Gastrocnemius medialis (tissue), 4 donors: ENCODE measurements at regions not wholly inside any gene's neighbourhood (a gene's known extent, or its start where the extent isn't known, plus 50 kb on each side); places are given as distances from the start of the nearest gene placed in this dataset.

ENCODE experiments used
- ATAC-seq, 2 donors: fragments of 150-250 bp; one replicate each; pipeline ENCODE4 v1.9.1; 2016
- DNase-seq, 2 donors: peaks; one replicate each; pipeline ENCODE4 v3.0.0-alpha.2; 2019
- H3K27ac ChIP-seq, 4 donors: fragments of 200-600 bp; sonication (generic); 1 replicate in 1 of 4; 2 replicates in 3 of 4; pipeline ENCODE4 v1.5.1; 2016 to 2018; ENCODE audit warnings: mild to moderate bottlenecking in 2 of 4, moderate library complexity in 1 of 4
- H3K27me3 ChIP-seq, 3 donors: fragments of 200-600 bp; sonication (generic) in 2 of 3; 1 replicate in 1 of 3; 2 replicates in 2 of 3; pipeline versions ENCODE4 v1.5.1 to v1.6.0; 2016 to 2019; ENCODE audit warnings: mild to moderate bottlenecking in 1 of 3, moderate library complexity in 1 of 3
- H3K36me3 ChIP-seq, 2 donors: fragments of 200-600 bp; sonication (generic) in 1 of 2; one replicate each; pipeline ENCODE4 v1.5.1; 2017 to 2018
- H3K4me1 ChIP-seq, 2 donors: fragments of 200-600 bp; sonication (generic) in 1 of 2; one replicate each; pipeline ENCODE4 v1.5.1; 2016 to 2017; ENCODE audit warnings: mild to moderate bottlenecking in 2 of 2
- H3K4me3 ChIP-seq, 4 donors: fragments of 200-600 bp; sonication (generic) in 3 of 4; 1 replicate in 1 of 4; 2 replicates in 3 of 4; pipeline ENCODE4 v1.5.1; 2016 to 2019; ENCODE audit warnings: mild to moderate bottlenecking in 2 of 4
- H3K9me3 ChIP-seq, 3 donors: fragments of 200-600 bp; sonication (generic) in 2 of 3; 1 replicate in 1 of 3; 2 replicates in 2 of 3; pipeline ENCODE4 v1.5.1; 2016 to 2019
- POLR2A ChIP-seq, 2 donors: fragments of 450-650 bp; IDR thresholded peaks; one replicate each; pipeline ENCODE4 v1.6.1; 2017; ENCODE audit warnings: antibody characterized with exemption in 2 of 2, mild to moderate bottlenecking in 2 of 2, moderate library complexity in 2 of 2
- in situ Hi-C, 4 donors: fragments of 200-750 bp; cut with MboI; loops; one replicate each; pipeline versions ENCODE4 v1.15.0 to v1.8.0; 2017; ENCODE audit warnings: low sequenced_read_pairs in 4 of 4
- intact Hi-C: fragments of 100-400 bp; cut with DNase I; formaldehyde crosslinking; loops from one replicate; pipeline ENCODE4 v1.15.1; 2023; ENCODE audit warnings: low total_unique reads
- TF ChIP-seq, protein P1 (sequence below), 5 experiments: fragments of 450-650 bp in 3 of 5; fragments of 200-600 bp in 2 of 5; sonication (generic) in 2 of 5; IDR thresholded peaks in 4 of 5; conservative IDR thresholded peaks in 1 of 5; 1 replicate in 4 of 5; 2 replicates in 1 of 5; pipeline ENCODE4 v1.5.1; 2016 to 2019; ENCODE audit warnings: antibody characterized with exemption in 5 of 5, mild to moderate bottlenecking in 3 of 5, moderate library complexity in 3 of 5

DNA sequence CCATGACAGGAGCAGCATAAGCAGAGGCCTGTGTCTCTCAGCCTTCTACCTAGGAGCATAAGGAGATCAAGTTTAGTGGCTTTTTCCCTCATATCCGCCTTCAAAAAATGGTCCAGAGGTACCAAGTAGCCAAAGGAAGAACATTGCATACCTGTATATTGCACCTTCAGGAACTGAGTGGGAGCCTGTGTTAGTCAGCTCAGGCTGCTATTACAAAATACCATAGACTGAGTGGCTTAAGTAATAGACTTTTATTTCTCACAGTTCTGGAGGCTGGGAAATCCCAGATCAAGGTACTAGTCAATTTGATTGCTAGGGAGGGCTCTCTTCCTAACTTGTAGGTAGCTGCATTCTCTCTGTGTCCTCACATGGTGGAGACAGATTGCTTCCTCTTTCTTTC lies 597.4 kb upstream of the PTGER4 start:
- no peaks in the 10 kb centered on the region for H3K36me3 ChIP-seq
- in situ Hi-C loops (no loop called here), intact Hi-C loops (no loop called here)
- no peak overlapping the region for H3K27ac ChIP-seq
- no peaks in the 10 kb centered on the region for H3K9me3 ChIP-seq
- H3K27me3 ChIP-seq, result no peaks in the 10 kb centered on the region
- no peak overlapping the region for H3K4me3 ChIP-seq
- DNase-seq (no peak), ATAC-seq (no peak)
- no peaks in the 10 kb centered on the region for H3K4me1 ChIP-seq
- TF ChIP-seq POLR2A (IDR thresholded peaks at IDR 0.05), result no peak
- TF ChIP-seq, protein P1, sequence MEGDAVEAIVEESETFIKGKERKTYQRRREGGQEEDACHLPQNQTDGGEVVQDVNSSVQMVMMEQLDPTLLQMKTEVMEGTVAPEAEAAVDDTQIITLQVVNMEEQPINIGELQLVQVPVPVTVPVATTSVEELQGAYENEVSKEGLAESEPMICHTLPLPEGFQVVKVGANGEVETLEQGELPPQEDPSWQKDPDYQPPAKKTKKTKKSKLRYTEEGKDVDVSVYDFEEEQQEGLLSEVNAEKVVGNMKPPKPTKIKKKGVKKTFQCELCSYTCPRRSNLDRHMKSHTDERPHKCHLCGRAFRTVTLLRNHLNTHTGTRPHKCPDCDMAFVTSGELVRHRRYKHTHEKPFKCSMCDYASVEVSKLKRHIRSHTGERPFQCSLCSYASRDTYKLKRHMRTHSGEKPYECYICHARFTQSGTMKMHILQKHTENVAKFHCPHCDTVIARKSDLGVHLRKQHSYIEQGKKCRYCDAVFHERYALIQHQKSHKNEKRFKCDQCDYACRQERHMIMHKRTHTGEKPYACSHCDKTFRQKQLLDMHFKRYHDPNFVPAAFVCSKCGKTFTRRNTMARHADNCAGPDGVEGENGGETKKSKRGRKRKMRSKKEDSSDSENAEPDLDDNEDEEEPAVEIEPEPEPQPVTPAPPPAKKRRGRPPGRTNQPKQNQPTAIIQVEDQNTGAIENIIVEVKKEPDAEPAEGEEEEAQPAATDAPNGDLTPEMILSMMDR (IDR thresholded peaks at IDR 0.05 in 4 of 5, conservative IDR thresholded peaks at IDR 0.05 in 1 of 5), result no peak

DNA sequence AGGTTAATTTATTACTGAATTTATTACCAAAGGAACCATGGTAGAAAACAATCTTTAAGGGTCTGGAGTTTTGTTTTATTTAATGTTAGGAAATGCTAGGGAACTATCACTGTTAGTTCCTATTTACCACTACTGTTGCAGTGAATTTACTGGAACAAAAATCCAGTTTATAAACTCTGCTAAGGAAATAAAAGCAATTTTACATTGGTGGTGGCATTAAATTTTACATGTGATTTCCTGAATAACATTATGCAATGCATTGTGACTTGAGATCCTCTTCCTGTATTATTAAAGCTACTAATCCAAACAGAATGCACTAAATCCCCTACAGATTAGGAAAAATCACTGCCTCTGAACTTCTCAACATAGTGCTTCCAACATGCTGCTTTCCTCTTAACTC lies 599.5 kb upstream of the PTGER4 start:
- Histone ChIP-seq H3K27ac (no peak overlapping the region), H3K4me3 (no peak overlapping the region), H3K36me3 (no peaks in the 10 kb centered on the region), H3K4me1 (no peaks in the 10 kb centered on the region), H3K27me3 (no peaks in the 10 kb centered on the region), H3K9me3 (no peaks in the 10 kb centered on the region)
- DNase-seq, result no peak
- intact Hi-C loops (no loop called here), in situ Hi-C loops (no loop called here)
- ATAC-seq, result no peak
- TF ChIP-seq POLR2A (IDR thresholded peaks at IDR 0.05), result no peak
- TF ChIP-seq, protein P1 (IDR thresholded peaks at IDR 0.05 in 4 of 5, conservative IDR thresholded peaks at IDR 0.05 in 1 of 5), result no peak

DNA sequence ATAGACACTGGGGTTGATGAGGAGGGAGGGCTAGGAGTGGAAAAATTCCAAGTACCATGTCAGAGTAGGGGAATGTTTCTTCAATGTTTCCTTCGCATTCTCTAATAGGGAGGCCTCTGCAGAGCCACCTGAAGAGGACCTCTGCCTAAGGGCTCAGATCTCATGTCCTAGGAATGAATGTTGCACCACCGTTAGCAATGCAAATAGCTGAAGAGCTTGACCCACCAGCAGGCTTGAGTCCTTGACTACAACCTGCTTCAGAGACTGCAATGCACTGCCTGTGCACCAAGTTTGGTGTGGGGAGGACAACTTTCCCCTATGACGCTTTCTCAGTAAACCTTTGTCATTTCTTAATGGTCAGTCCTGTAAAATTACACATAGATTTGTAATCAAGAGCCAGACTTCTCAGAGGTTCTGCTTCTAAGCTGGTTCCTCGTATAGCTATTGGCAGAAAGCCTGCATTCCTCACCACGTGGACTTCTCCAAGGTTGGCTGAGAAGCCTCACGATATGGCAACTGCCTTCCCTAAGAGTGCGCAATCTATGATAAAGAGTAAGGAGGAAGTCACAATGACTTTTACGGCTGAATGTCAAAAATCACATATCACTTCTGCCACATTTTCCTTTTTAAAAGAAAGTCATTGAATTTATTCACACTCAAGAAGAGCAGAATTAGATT lies 600.7 kb upstream of the PTGER4 start:
- in situ Hi-C loops (no loop called here), intact Hi-C loops (no loop called here)
- no peak overlapping the region for H3K27ac ChIP-seq
- H3K27me3 ChIP-seq, result no peaks in the 10 kb centered on the region
- H3K9me3 ChIP-seq, result no peaks in the 10 kb centered on the region
- H3K4me1 ChIP-seq, result no peaks in the 10 kb centered on the region
- no peak for DNase-seq
- no peak for TF ChIP-seq POLR2A (IDR thresholded peaks at IDR 0.05)
- TF ChIP-seq, protein P1 (IDR thresholded peaks at IDR 0.05 in 4 of 5, conservative IDR thresholded peaks at IDR 0.05 in 1 of 5), result no peak
- no peak for ATAC-seq
- no peak overlapping the region for H3K4me3 ChIP-seq
- H3K36me3 ChIP-seq, result no peaks in the 10 kb centered on the region

DNA sequence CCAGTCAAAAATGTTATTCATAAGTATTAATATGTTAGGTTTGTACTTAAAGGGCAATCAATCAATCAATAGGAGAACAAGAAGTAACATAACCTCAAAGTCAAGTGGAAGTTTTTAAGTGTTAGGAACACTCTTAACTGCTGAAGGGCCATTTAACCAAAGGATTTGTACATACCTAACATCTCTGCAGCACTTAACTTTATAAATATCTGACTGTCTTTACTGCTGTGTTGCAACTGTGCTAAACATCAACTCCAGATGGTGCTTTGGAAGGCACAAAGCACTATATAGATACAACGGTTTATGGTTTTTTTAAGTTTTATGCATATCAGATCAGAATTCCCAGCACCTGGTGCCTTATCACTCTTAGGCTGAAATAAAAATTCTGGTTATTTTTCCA lies 604.9 kb upstream of the PTGER4 start:
- ATAC-seq, result no peak
- no peak for DNase-seq
- Histone ChIP-seq H3K36me3 (no peaks in the 10 kb centered on the region), H3K4me3 (no peak overlapping the region), H3K27ac (no peak overlapping the region), H3K4me1 (no peaks in the 10 kb centered on the region), H3K9me3 (no peaks in the 10 kb centered on the region), H3K27me3 (no peaks in the 10 kb centered on the region)
- in situ Hi-C loops (no loop called here), intact Hi-C loops (no loop called here)
- TF ChIP-seq, protein P1 (IDR thresholded peaks at IDR 0.05 in 4 of 5, conservative IDR thresholded peaks at IDR 0.05 in 1 of 5), result no peak
- TF ChIP-seq POLR2A (IDR thresholded peaks at IDR 0.05), result no peak

DNA sequence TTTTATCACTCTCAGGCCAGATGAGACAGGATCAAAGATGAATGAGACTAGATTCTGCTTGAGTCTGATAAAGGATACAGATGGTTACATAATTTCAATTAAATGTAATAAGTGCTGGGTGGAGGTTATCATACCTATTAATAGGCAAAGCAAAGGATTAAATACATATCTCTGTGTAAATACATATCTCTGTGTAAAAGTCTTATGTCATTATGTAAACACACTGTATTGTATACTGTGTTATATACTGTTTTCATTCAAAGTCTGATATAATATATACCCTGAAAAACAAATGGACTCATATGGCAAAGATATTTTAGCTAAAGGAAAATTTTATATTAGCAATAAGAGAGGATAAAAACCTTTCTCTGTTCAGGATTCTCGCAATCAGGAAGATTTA lies 605.8 kb upstream of the PTGER4 start:
- Histone ChIP-seq H3K4me3 (no peak overlapping the region), H3K9me3 (no peaks in the 10 kb centered on the region), H3K27ac (no peak overlapping the region), H3K36me3 (no peaks in the 10 kb centered on the region), H3K27me3 (no peaks in the 10 kb centered on the region), H3K4me1 (no peaks in the 10 kb centered on the region)
- ATAC-seq (no peak), DNase-seq (no peak)
- intact Hi-C loops, result no loop called here
- in situ Hi-C loops, result no loop called here
- TF ChIP-seq POLR2A (IDR thresholded peaks at IDR 0.05), result no peak
- TF ChIP-seq, protein P1 (IDR thresholded peaks at IDR 0.05 in 4 of 5, conservative IDR thresholded peaks at IDR 0.05 in 1 of 5), result no peak
